ENCODE measurements at regions not wholly inside any gene's neighbourhood (a gene's known extent, or its start where the extent isn't known, plus 50 kb on each side); places are given as distances from the start of the nearest gene placed in this dataset.

- WGBS: 96% methylated on average over 42 of the region's 42 CpGs
- no peak for DNase-seq (ENCODE audit: extremely low spot score)
- no peak overlapping the region for H3K4me3 ChIP-seq (ENCODE audit: low read depth, low read length)
Observed at GRCh38 chr2:129144082-129144791, 825.6 kb upstream of the HS6ST1 start.

GRCh38 chr2:129152514-129152913 lies 827.0 kb upstream of the RAB6C start:
- Histone ChIP-seq H3K36me3 (ENCODE audit: insufficient read depth) (no peaks in the 10 kb centered on the region), H3K27ac (ENCODE audit: low read depth) (no peak overlapping the region), H3K4me1 (ENCODE audit: insufficient read depth) (no peaks in the 10 kb centered on the region), H3K4me3 (ENCODE audit: low read depth, low read length) (no peak overlapping the region)
- 43% methylated on average over 1 of the region's 1 CpG for WGBS
- no peak for DNase-seq (ENCODE audit: extremely low spot score)

More at GRCh38 chr2:129144082-129144791, 825.6 kb upstream of the HS6ST1 start:
- Histone ChIP-seq H3K27ac (ENCODE audit: low read depth) (no peak overlapping the region), H3K4me1 (ENCODE audit: insufficient read depth) (no peaks in the 10 kb centered on the region), H3K36me3 (ENCODE audit: insufficient read depth) (no peaks in the 10 kb centered on the region)

- 73% methylated on average over 4 of the region's 4 CpGs for WGBS
- Histone ChIP-seq H3K27ac (ENCODE audit: low read depth) (no peak overlapping the region), H3K36me3 (ENCODE audit: insufficient read depth) (no peaks in the 10 kb centered on the region)
Observed at GRCh38 chr2:129160879-129161278, 818.6 kb upstream of the RAB6C start.

GRCh38 chr2:129164220-129164949 lies 815.1 kb upstream of the RAB6C start:
- Histone ChIP-seq H3K4me3 (ENCODE audit: low read depth, low read length) (no peak overlapping the region), H3K4me1 (ENCODE audit: insufficient read depth) (no peaks in the 10 kb centered on the region), H3K36me3 (ENCODE audit: insufficient read depth) (no peaks in the 10 kb centered on the region), H3K27ac (ENCODE audit: low read depth) (no peak overlapping the region)
- no peak for DNase-seq (ENCODE audit: extremely low spot score)
- WGBS: 62% methylated on average over 6 of the region's 6 CpGs

More at GRCh38 chr2:129160879-129161278, 818.6 kb upstream of the RAB6C start:
- Histone ChIP-seq H3K4me3 (ENCODE audit: low read depth, low read length) (no peak overlapping the region), H3K4me1 (ENCODE audit: insufficient read depth) (no peaks in the 10 kb centered on the region)
- no peak for DNase-seq (ENCODE audit: extremely low spot score)

DNA sequence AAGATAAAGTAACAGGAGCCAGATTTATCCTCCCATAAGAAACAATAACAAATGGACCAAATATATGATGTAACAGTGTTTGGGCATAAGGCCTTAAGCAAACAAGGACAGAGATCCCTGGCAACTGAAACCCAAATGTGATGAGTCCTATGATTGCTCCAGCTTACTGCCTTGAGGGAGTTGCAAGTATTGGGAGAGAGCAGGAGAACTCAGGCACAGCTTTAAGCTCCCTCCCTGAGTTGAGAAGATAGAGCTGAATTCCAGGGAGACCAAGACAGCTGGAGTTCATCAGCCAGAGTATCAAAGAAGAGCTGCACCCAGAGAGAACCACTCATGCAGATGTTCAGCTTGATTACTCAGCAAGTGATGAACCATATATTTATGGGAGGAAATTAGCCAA lies 814.5 kb upstream of the RAB6C start:
- no peak overlapping the region for H3K4me3 ChIP-seq (ENCODE audit: low read depth, low read length)
- peak; percentile 26 for DNase-seq (ENCODE audit: extremely low spot score)
- no peaks in the 10 kb centered on the region for H3K36me3 ChIP-seq (ENCODE audit: insufficient read depth)
- H3K27ac ChIP-seq (ENCODE audit: low read depth): no peak overlapping the region
- H3K4me1 ChIP-seq (ENCODE audit: insufficient read depth): no peaks in the 10 kb centered on the region

DNA sequence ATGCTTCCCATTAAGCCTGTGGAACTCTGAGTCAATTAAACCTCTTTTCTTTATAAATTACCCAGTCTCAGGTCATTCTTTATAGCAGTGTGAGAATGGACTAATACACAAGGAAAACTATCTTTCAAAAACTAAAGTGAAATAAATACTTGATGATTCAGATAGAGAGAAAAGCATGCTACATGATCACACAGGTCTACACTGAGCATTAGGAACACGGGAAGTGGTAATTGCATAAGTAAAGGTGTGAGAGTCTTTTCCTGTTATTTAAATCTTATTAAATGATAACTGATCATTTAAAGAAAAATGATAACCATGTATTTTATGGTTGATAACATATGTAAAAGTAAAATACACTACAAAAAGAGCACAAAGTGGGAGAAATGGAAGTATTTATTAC lies 812.0 kb upstream of the RAB6C start:
- Histone ChIP-seq H3K4me3 (ENCODE audit: low read depth, low read length) (no peak overlapping the region), H3K4me1 (ENCODE audit: insufficient read depth) (no peaks in the 10 kb centered on the region), H3K27ac (ENCODE audit: low read depth) (no peak overlapping the region), H3K36me3 (ENCODE audit: insufficient read depth) (no peaks in the 10 kb centered on the region)
- DNase-seq (ENCODE audit: extremely low spot score): no peak
- WGBS: 93% methylated on average over 1 of the region's 1 CpG

DNA sequence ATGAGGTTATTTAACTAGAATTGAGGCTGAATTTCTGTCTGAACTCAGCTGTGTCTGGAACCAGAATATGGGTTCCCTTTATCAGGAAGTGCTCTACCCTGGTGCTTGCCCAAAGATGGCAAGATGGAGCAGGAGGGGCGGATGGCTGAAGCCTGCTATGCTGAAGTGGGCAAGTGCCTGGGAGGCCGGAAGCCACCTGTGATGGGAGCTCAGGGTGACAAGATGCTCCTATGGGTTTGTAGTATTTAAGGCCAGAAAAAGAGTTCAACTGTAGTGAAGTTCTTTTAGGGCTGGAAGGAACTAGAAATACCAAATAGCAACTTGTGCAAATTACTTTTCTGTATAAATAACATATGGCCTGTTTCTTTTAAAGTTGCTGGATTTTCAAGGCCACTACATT lies 808.9 kb upstream of the RAB6C start:
- Histone ChIP-seq H3K4me1 (ENCODE audit: insufficient read depth) (no peaks in the 10 kb centered on the region), H3K4me3 (ENCODE audit: low read depth, low read length) (no peak overlapping the region), H3K36me3 (ENCODE audit: insufficient read depth) (no peaks in the 10 kb centered on the region), H3K27ac (ENCODE audit: low read depth) (no peak overlapping the region)
- DNase-seq (ENCODE audit: extremely low spot score): no peak
- 95% methylated on average over 2 of the region's 2 CpGs for WGBS

- no peaks in the 10 kb centered on the region for H3K36me3 ChIP-seq (ENCODE audit: insufficient read depth)
- no peak overlapping the region for H3K27ac ChIP-seq (ENCODE audit: low read depth)
- H3K4me1 ChIP-seq (ENCODE audit: insufficient read depth): no peaks in the 10 kb centered on the region
- no peak for DNase-seq (ENCODE audit: extremely low spot score)
- 79% methylated on average over 2 of the region's 2 CpGs for WGBS
- H3K4me3 ChIP-seq (ENCODE audit: low read depth, low read length): no peak overlapping the region
Observed at GRCh38 chr2:129174143-129174542, 805.3 kb upstream of the RAB6C start.

GRCh38 chr2:129175051-129175450 lies 804.4 kb upstream of the RAB6C start:
- no peak overlapping the region for H3K27ac ChIP-seq (ENCODE audit: low read depth)
- no peak overlapping the region for H3K4me3 ChIP-seq (ENCODE audit: low read depth, low read length)
- no peaks in the 10 kb centered on the region for H3K36me3 ChIP-seq (ENCODE audit: insufficient read depth)
- H3K4me1 ChIP-seq (ENCODE audit: insufficient read depth): no peaks in the 10 kb centered on the region
- DNase-seq (ENCODE audit: extremely low spot score): no peak
- 64% methylated on average over 2 of the region's 2 CpGs for WGBS

- Histone ChIP-seq H3K4me3 (ENCODE audit: low read depth, low read length) (no peak overlapping the region), H3K36me3 (ENCODE audit: insufficient read depth) (no peaks in the 10 kb centered on the region), H3K27ac (ENCODE audit: low read depth) (no peak overlapping the region), H3K4me1 (ENCODE audit: insufficient read depth) (no peaks in the 10 kb centered on the region)
- no peak for DNase-seq (ENCODE audit: extremely low spot score)
- WGBS: 93% methylated on average over 5 of the region's 5 CpGs
Observed at GRCh38 chr2:129176375-129176774, 803.1 kb upstream of the RAB6C start.

DNA sequence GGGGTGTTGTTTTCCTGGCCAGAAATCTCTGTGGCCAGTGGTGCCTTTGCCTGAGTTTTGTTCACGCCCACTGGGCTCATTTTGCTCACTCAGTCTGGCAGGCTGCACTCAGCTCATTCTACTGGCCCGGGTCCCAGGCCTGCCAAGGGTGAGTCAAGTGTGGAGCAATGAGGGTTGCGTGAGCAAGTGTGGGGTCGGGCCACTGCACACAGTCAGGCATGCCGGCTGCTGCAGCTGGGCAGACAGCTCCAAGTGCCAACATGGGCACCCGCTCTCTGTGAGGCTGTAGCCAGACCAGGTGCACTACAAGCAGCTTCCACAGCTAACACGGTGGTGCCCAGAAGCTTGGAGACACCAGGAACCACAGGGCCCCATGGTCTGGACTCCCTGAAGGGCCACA lies 801.1 kb upstream of the RAB6C start:
- 60% methylated on average over 7 of the region's 7 CpGs for WGBS
- no peak overlapping the region for H3K4me3 ChIP-seq (ENCODE audit: low read depth, low read length)
- H3K4me1 ChIP-seq (ENCODE audit: insufficient read depth): no peaks in the 10 kb centered on the region
- no peak overlapping the region for H3K27ac ChIP-seq (ENCODE audit: low read depth)
- DNase-seq (ENCODE audit: extremely low spot score): no peak
- no peaks in the 10 kb centered on the region for H3K36me3 ChIP-seq (ENCODE audit: insufficient read depth)

- Histone ChIP-seq H3K27ac (ENCODE audit: low read depth) (no peak overlapping the region), H3K4me1 (ENCODE audit: insufficient read depth) (no peaks in the 10 kb centered on the region), H3K36me3 (ENCODE audit: insufficient read depth) (no peaks in the 10 kb centered on the region), H3K4me3 (ENCODE audit: low read depth, low read length) (no peak overlapping the region)
- WGBS: 97% methylated on average over 3 of the region's 3 CpGs
- DNase-seq (ENCODE audit: extremely low spot score): no peak
Observed at GRCh38 chr2:129179199-129179598, 800.3 kb upstream of the RAB6C start.

DNA sequence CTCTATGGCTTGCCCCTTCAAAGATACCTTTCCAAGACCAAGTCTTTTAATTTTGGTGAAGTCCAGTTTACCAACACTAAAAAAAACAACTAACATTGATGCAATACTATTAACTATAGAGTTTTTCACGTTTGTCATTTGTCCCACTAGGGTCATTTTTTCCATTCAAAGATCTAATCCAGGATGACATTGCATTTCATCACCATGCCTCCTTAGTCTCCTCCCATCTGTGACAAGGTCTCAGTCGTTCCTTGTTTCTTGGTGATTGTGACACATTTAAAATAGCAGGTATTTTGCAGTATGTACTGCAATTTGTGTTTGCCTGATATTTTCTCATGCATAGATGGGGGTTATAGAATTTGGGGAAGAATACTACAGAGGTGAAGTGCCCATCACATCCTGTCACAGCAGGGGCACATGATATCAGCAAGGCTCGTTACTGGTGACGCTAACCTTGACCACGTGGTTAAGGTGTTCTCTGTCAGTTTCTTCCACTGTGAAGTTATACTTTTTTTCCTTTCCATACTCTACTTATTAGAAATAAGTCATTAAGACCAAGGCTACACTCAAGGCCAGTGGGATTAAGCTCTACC lies 799.2 kb upstream of the RAB6C start:
- DNase-seq (ENCODE audit: extremely low spot score): no peak
- H3K36me3 ChIP-seq (ENCODE audit: insufficient read depth): no peaks in the 10 kb centered on the region
- H3K4me1 ChIP-seq (ENCODE audit: insufficient read depth): no peaks in the 10 kb centered on the region
- 80% methylated on average over 5 of the region's 5 CpGs for whole genome bisulfite sequencing
- H3K27ac ChIP-seq (ENCODE audit: low read depth): no peak overlapping the region
- H3K4me3 ChIP-seq (ENCODE audit: low read depth, low read length): no peak overlapping the region

- no peak overlapping the region for H3K27ac ChIP-seq (ENCODE audit: low read depth)
- H3K36me3 ChIP-seq (ENCODE audit: insufficient read depth): no peaks in the 10 kb centered on the region
- H3K4me3 ChIP-seq (ENCODE audit: low read depth, low read length): no peak overlapping the region
- no peak for DNase-seq (ENCODE audit: extremely low spot score)
- 70% methylated on average over 1 of the region's 1 CpG for WGBS
- no peaks in the 10 kb centered on the region for H3K4me1 ChIP-seq (ENCODE audit: insufficient read depth)
Observed at GRCh38 chr2:129181433-129181832, 798.0 kb upstream of the RAB6C start.

Data from urinary bladder (tissue), 3 donors.